ENCODE measurements at regions not wholly inside any gene's neighbourhood (a gene's known extent, or its start where the extent isn't known, plus 50 kb on each side); places are given as distances from the start of the nearest gene placed in this dataset.

DNA sequence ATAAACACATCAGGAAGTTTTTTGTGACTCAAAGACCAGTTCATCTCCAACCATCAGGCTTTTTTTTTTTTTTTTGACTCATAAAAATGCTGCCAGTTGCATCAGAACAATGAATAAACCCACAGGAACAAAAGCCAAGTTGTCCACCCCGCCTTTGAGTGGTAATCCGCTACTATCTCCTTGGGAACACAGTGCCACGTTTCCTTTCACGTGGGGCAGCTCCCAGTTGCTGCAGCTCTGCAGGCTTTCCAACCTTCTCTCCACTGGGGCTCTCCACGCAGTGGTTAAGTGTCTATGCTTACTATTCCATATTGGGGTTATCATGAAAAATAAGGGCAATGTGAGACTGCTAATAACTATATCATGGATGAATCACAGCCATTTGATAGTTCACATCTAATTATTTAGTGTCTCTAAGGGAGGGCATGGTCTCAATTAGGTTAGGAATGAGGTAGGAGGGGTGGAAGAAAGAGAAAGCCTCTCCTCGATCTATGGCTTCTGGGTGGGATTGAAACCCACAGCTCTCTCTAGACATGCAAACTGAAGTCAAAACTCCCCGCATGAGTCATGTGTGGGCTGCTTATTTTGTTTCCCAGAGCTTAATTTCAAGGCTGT lies 55.8 kb upstream of the ACTBL2 start:
- H2AFZ ChIP-seq (ENCODE audit: low read length) = no peak overlapping the region
- no peaks in the 10 kb centered on the region for H3K9me3 ChIP-seq (ENCODE audit: insufficient read depth in 2 of 2, low read depth in 1 of 2, low read length in 1 of 2)
- H4K8ac ChIP-seq (ENCODE audit: extremely low read depth, insufficient read depth, low read length) = no peak overlapping the region
- no peak overlapping the region for H3K56ac ChIP-seq (replicated peaks; ENCODE audit: insufficient read length, low read depth, low read length)
- H3K79me1 ChIP-seq (ENCODE audit: low read depth, low read length) = no peaks in the 10 kb centered on the region
- H4K20me1 ChIP-seq (replicated peaks in 1 of 2; ENCODE audit: control insufficient read depth in 1 of 2, insufficient read depth in 2 of 2, low read length in 2 of 2) = no peaks in the 10 kb centered on the region
- no peaks in the 10 kb centered on the region for H3K36me3 ChIP-seq (ENCODE audit: control insufficient read depth in 2 of 4, insufficient read depth in 4 of 4, low read length in 3 of 4)
- H4K91ac ChIP-seq (replicated peaks; ENCODE audit: insufficient read length, low read length) = no peak overlapping the region
- no peaks in the 10 kb centered on the region for H3K79me2 ChIP-seq (ENCODE audit: control insufficient read depth in 1 of 2, insufficient read depth in 2 of 2, low read length in 2 of 2)
- H3K23ac ChIP-seq (ENCODE audit: insufficient read length) = no peak overlapping the region
- H2AK5ac ChIP-seq (ENCODE audit: low read depth, low read length) = no peak overlapping the region
- H3K4me1 ChIP-seq (replicated peaks in 1 of 4; ENCODE audit: control insufficient read depth in 3 of 4, insufficient read depth in 4 of 4, low read length in 3 of 4) = no peaks in the 10 kb centered on the region
- H2BK5ac ChIP-seq (ENCODE audit: low read depth, low read length) = no peak overlapping the region
- 91% methylated on average over 7 of the region's 7 CpGs; no CpG with 5 or more reads in 1 of the 2 experiments for WGBS, 2 experiments (ENCODE audit: extremely low coverage in 1 of 2, insufficient coverage in 1 of 2, insufficient read length in 1 of 2, insufficient replicate concordance in 2 of 2, low coverage in 1 of 2, low lambda C conversion rate in 2 of 2, missing lambda C conversion rate in 1 of 2)
- CTCF ChIA-PET (ENCODE audit: partially characterized antibody) = interaction anchor here (2.4 kb wide), 1 partner anchor 112 kb away, joined by 5 read pairs; no protein-coding TSS in a partner anchor
- no peak overlapping the region for H2BK12ac ChIP-seq (ENCODE audit: low read depth, low read length)
- FAIRE-seq (no peak), DNase-seq (ENCODE audit: low read depth in 1 of 2, low spot score in 2 of 2) (no peak)
- H3K4ac ChIP-seq (replicated peaks; ENCODE audit: insufficient read length, low read depth, low read length) = no peak overlapping the region
- no peaks in the 10 kb centered on the region; the same call in 1 of the 2 replicates for H3K23me2 ChIP-seq (ENCODE audit: low read depth, low read length)
- no peak overlapping the region for H4K5ac ChIP-seq (ENCODE audit: insufficient read length, low read depth, low read length)
- no peak overlapping the region for H3K14ac ChIP-seq (ENCODE audit: insufficient read length)
- no peak overlapping the region for H3K27ac ChIP-seq (ENCODE audit: low read depth, low read length)
- H3K9ac ChIP-seq (replicated peaks in 1 of 4; ENCODE audit: extremely low read depth in 1 of 4, low read depth in 3 of 4, low read length in 3 of 4) = no peak overlapping the region
- H2BK20ac ChIP-seq (ENCODE audit: low read length) = no peak overlapping the region
- no peak overlapping the region for H3K18ac ChIP-seq (ENCODE audit: extremely low read depth, low read length)
- H3K4me3 ChIP-seq (ENCODE audit: extremely low read depth in 1 of 4, insufficient read depth in 2 of 4, low read depth in 3 of 4, low read length in 4 of 4) = no peak overlapping the region
- no peak overlapping the region for H2BK15ac ChIP-seq (ENCODE audit: low read length)
- H3K4me2 ChIP-seq (ENCODE audit: insufficient read depth in 1 of 2, low read depth in 2 of 2, low read length in 2 of 2) = no peak overlapping the region
- no peak for TF ChIP-seq TEAD4 (IDR thresholded peaks at IDR 0.05; ENCODE audit: low read depth, low read length)
- no peak for TF ChIP-seq KDM4A (IDR thresholded peaks at IDR 0.05; ENCODE audit: low read depth, low read length, severe bottlenecking)
- TF ChIP-seq HDAC6 (IDR thresholded peaks at IDR 0.05; ENCODE audit: low read depth, low read length) = no peak
- no peak for TF ChIP-seq POU5F1 (IDR thresholded peaks at IDR 0.05; ENCODE audit: low read depth, low read length)
- TF ChIP-seq BCL11A (IDR thresholded peaks at IDR 0.05; ENCODE audit: low read depth in 2 of 2, low read length in 2 of 2) = no peak
- TF ChIP-seq EGR1 (IDR thresholded peaks at IDR 0.05; ENCODE audit: borderline replicate concordance, low read depth, low read length) = no peak
- no peak for TF ChIP-seq CHD1 (IDR thresholded peaks at IDR 0.05; ENCODE audit: low read depth, low read length)
- no peak for TF ChIP-seq BRCA1 (IDR thresholded peaks at IDR 0.05; ENCODE audit: low read depth, low read length)
- no peak for TF ChIP-seq MAFK (IDR thresholded peaks at IDR 0.05; ENCODE audit: low read depth, low read length)
- TF ChIP-seq KDM5A (IDR thresholded peaks at IDR 0.05; ENCODE audit: low read length) = no peak
- TF ChIP-seq CBX8 (IDR thresholded peaks at IDR 0.05; ENCODE audit: borderline replicate concordance, low read depth, low read length) = no peak
- no peak for TF ChIP-seq SIX5 (IDR thresholded peaks at IDR 0.05; ENCODE audit: low read depth, low read length)
- H2BK120ac ChIP-seq (replicated peaks; ENCODE audit: low read depth, low read length) = no peak overlapping the region
- no peaks in the 10 kb centered on the region for H3K27me3 ChIP-seq (replicated peaks in 1 of 4; ENCODE audit: control insufficient read depth in 3 of 4, extremely low read depth in 1 of 4, insufficient read depth in 3 of 4, low read length in 3 of 4)
- POLR2A ChIA-PET (ENCODE audit: partially characterized antibody) = no interaction called here

Data from H1 (cell line).